B cell (primary cell): ENCODE measurements at regions not wholly inside any gene's neighbourhood (a gene's known extent, or its start where the extent isn't known, plus 50 kb on each side); places are given as distances from the start of the nearest gene placed in this dataset.

Source experiments
- ATAC-seq: fragments of 200-7000 bp; cut with Tn5 transposase; one replicate; pipeline ENCODE4 v1.10.0; 2021; ENCODE audit warnings: low read depth, mild to moderate bottlenecking, moderate number of reproducible peaks, moderate library complexity
- CTCF ChIA-PET: fragments of 350-600 bp; sonication (Branson Sonifier 250); formaldehyde crosslinking; loops from one replicate; lab custom pipeline; 2021; ENCODE audit warnings: antibody characterized with exemption, inconsistent platforms; lab: Charles Lee
- POLR2A ChIA-PET: fragments of 350-600 bp; sonication (Branson Sonifier 250); formaldehyde crosslinking; loops from one replicate; lab custom pipeline; 2021; ENCODE audit warnings: antibody characterized with exemption; lab: Charles Lee
- DNase-seq: peaks from one replicate; pipeline ENCODE4 v3.0.0; 2013
- H2AFZ ChIP-seq: 2 replicates; pipeline ENCODE4 v1.6.1; 2012; ENCODE audit warnings: mild to moderate bottlenecking, low read depth, low read length; ENCODE audit not compliant: insufficient read depth, poor library complexity, severe bottlenecking
- H3K27ac ChIP-seq, 2 donors: 1 replicate in 1 of 2; 2 replicates in 1 of 2; pipeline ENCODE4 v1.5.1; 2012 to 2013; ENCODE audit warnings: low read length in 2 of 2, mild to moderate bottlenecking in 2 of 2, moderate library complexity in 1 of 2
- H3K27me3 ChIP-seq, 4 experiments: fragments of 200-600 bp in 1 of 4; sonication (generic) in 1 of 4; replicated peaks in 1 of 4; 1 replicate in 2 of 4; 2 replicates in 2 of 4; pipeline versions ENCODE4 v1.6.1 to v1.7.0; 2013 to 2016; ENCODE audit warnings: low read length in 3 of 4, mild to moderate bottlenecking in 2 of 4, mixed read lengths in 1 of 4, moderate library complexity in 1 of 4; ENCODE audit not compliant: insufficient read depth in 4 of 4, control insufficient read depth in 3 of 4; ENCODE audit errors: control extremely low read depth in 1 of 4
- H3K36me3 ChIP-seq, 2 experiments: replicated peaks in 1 of 2; 1 replicate in 1 of 2; 2 replicates in 1 of 2; pipeline versions ENCODE4 v1.6.1 to v1.7.1; 2013; ENCODE audit warnings: low read length in 1 of 2; ENCODE audit not compliant: insufficient read depth in 2 of 2, control insufficient read depth in 1 of 2; ENCODE audit errors: control extremely low read depth in 1 of 2, extremely low read depth in 1 of 2
- H3K4me1 ChIP-seq, 2 donors: fragments of 200-600 bp in 1 of 2; sonication (generic) in 1 of 2; 1 replicate in 1 of 2; 2 replicates in 1 of 2; pipeline versions ENCODE4 v1.5.1 to v1.6.1; 2013 to 2017; ENCODE audit warnings: low read length in 2 of 2; ENCODE audit not compliant: control insufficient read depth in 2 of 2, insufficient read depth in 2 of 2
- H3K4me2 ChIP-seq: replicated peaks from 2 replicates; pipeline ENCODE3; 2012; ENCODE audit warnings: mild to moderate bottlenecking, low read depth, low read length; ENCODE audit not compliant: poor library complexity, severe bottlenecking
- H3K4me3 ChIP-seq, 5 experiments: fragments of 200-600 bp in 1 of 5; sonication (generic) in 1 of 5; 1 replicate in 3 of 5; 2 replicates in 2 of 5; pipeline versions ENCODE4 v1.5.1 to v1.7.0; 2011 to 2016; ENCODE audit warnings: low read length in 4 of 5, mild to moderate bottlenecking in 4 of 5, low read depth in 2 of 5, control low read depth in 1 of 5, moderate library complexity in 1 of 5; ENCODE audit not compliant: insufficient read depth in 1 of 5; ENCODE audit errors: control extremely low read depth in 1 of 5, extremely low read depth in 1 of 5
- H3K79me2 ChIP-seq: fragments of 200-600 bp; sonication (generic); one replicate; pipeline ENCODE4 v1.6.0; 2016; ENCODE audit warnings: low read length; ENCODE audit not compliant: control insufficient read depth, insufficient read depth
- H3K9ac ChIP-seq: fragments of 200-600 bp; sonication (generic); 2 replicates; pipeline ENCODE4 v1.6.1; 2017; ENCODE audit warnings: mild to moderate bottlenecking, low read length, moderate library complexity
- H3K9me3 ChIP-seq, 3 donors: one replicate each; pipeline versions ENCODE4 v1.6.1 to v1.7.1; 2013; ENCODE audit warnings: low read length in 2 of 3; ENCODE audit not compliant: control insufficient read depth in 2 of 3, insufficient read depth in 1 of 3; ENCODE audit errors: control extremely low read depth in 1 of 3
- H4K20me1 ChIP-seq: 2 replicates; pipeline ENCODE4 v1.6.0; 2012; ENCODE audit warnings: mild to moderate bottlenecking, low read length; ENCODE audit not compliant: insufficient read depth, control insufficient read depth, poor library complexity, severe bottlenecking
- H3K27ac Mint-ChIP-seq: one replicate; pipeline ENCODE4 v1.8.0; 2021; ENCODE audit warnings: mixed read lengths
- H3K27me3 Mint-ChIP-seq: one replicate; pipeline ENCODE4 v1.8.0; 2021; ENCODE audit warnings: mixed read lengths
- H3K4me1 Mint-ChIP-seq: one replicate; pipeline ENCODE4 v1.8.0; 2021; ENCODE audit warnings: mixed read lengths
- H3K4me3 Mint-ChIP-seq: one replicate; pipeline ENCODE4 v1.8.0; 2021; ENCODE audit warnings: mixed read lengths
- H3K9me3 Mint-ChIP-seq: one replicate; pipeline ENCODE4 v1.8.0; 2022; ENCODE audit warnings: mixed read lengths; ENCODE audit not compliant: insufficient read depth
- CTCF ChIP-seq: fragments of 200-600 bp; IDR thresholded peaks from one replicate; pipeline ENCODE4 v1.8.0; 2022; ENCODE audit warnings: antibody characterized with exemption, mild to moderate bottlenecking
- EZH2 ChIP-seq: IDR thresholded peaks from 2 replicates; pipeline ENCODE4 v1.6.1; 2012; ENCODE audit warnings: borderline replicate concordance, low read depth, mild to moderate bottlenecking, moderate library complexity, low read length; ENCODE audit not compliant: insufficient read depth, poor library complexity, severe bottlenecking
- WGBS: methylation state at CpG from one replicate; pipeline ENCODE4 v1.1.5; 2013; ENCODE audit warnings: missing lambda C conversion rate; ENCODE audit not compliant: insufficient coverage; 5-methylcytosine and 5-hydroxymethylcytosine counted together
- intact Hi-C: fragments of 100-400 bp; cut with micrococcal nuclease; formaldehyde crosslinking; loops from one replicate; pipeline ENCODE4 v1.10.0; 2022

GRCh38 chr6:76677017-76677416 lies 604.6 kb upstream of the IMPG1 start:
- intact Hi-C loops: no loop called here
- TF ChIP-seq EZH2 (no peak), CTCF (no peak)
- Mint-ChIP-seq H3K9me3 (no peaks in the 10 kb centered on the region), H3K27me3 (no peaks in the 10 kb centered on the region), H3K27ac (no peak overlapping the region), H3K4me1 (no peaks in the 10 kb centered on the region), H3K4me3 (no peak overlapping the region)
- no peaks in the 10 kb centered on the region for H4K20me1 ChIP-seq
- no peak for DNase-seq
- no CpG with 5 or more reads among the region's 2 CpGs for WGBS
- no peaks in the 10 kb centered on the region for H3K27me3 ChIP-seq
- ChIA-PET CTCF (no interaction called here), POLR2A (no interaction called here)
- H3K9me3 ChIP-seq: no peaks in the 10 kb centered on the region
- H3K4me2 ChIP-seq: no peak overlapping the region
- H3K79me2 ChIP-seq: no peaks in the 10 kb centered on the region
- H3K36me3 ChIP-seq: no peaks in the 10 kb centered on the region
- H3K9ac ChIP-seq: no peak overlapping the region
- no peak overlapping the region for H3K4me3 ChIP-seq
- no peak overlapping the region for H3K27ac ChIP-seq
- no peak overlapping the region for H2AFZ ChIP-seq
- no peaks in the 10 kb centered on the region for H3K4me1 ChIP-seq
- no peak for ATAC-seq

- no peaks in the 10 kb centered on the region for H3K79me2 ChIP-seq
- DNase-seq (no peak), ATAC-seq (no peak)
- CTCF ChIA-PET: no interaction called here
- Mint-ChIP-seq H3K4me3 (no peak overlapping the region), H3K4me1 (no peaks in the 10 kb centered on the region), H3K27me3 (no peaks in the 10 kb centered on the region), H3K27ac (no peak overlapping the region), H3K9me3 (no peaks in the 10 kb centered on the region)
- H3K9ac ChIP-seq: no peak overlapping the region
- 53% methylated on average over 2 of the region's 4 CpGs for WGBS
- H3K9me3 ChIP-seq: no peaks in the 10 kb centered on the region
- H3K4me3 ChIP-seq: no peak overlapping the region
- no peak overlapping the region for H3K27ac ChIP-seq
- H2AFZ ChIP-seq: no peak overlapping the region
- no peak overlapping the region for H3K4me2 ChIP-seq
- no peaks in the 10 kb centered on the region for H3K36me3 ChIP-seq
- H3K27me3 ChIP-seq: no peaks in the 10 kb centered on the region
- TF ChIP-seq CTCF: no peak
- TF ChIP-seq EZH2: no peak
- intact Hi-C loops: no loop called here
- POLR2A ChIA-PET: no interaction called here
- no peaks in the 10 kb centered on the region for H3K4me1 ChIP-seq
- no peaks in the 10 kb centered on the region for H4K20me1 ChIP-seq
Measured at GRCh38 chr6:76671751-76672150, 599.3 kb upstream of the IMPG1 start.
